ENCODE measurements at regions not wholly inside any gene's neighbourhood (a gene's known extent, or its start where the extent isn't known, plus 50 kb on each side); places are given as distances from the start of the nearest gene placed in this dataset.

DNA sequence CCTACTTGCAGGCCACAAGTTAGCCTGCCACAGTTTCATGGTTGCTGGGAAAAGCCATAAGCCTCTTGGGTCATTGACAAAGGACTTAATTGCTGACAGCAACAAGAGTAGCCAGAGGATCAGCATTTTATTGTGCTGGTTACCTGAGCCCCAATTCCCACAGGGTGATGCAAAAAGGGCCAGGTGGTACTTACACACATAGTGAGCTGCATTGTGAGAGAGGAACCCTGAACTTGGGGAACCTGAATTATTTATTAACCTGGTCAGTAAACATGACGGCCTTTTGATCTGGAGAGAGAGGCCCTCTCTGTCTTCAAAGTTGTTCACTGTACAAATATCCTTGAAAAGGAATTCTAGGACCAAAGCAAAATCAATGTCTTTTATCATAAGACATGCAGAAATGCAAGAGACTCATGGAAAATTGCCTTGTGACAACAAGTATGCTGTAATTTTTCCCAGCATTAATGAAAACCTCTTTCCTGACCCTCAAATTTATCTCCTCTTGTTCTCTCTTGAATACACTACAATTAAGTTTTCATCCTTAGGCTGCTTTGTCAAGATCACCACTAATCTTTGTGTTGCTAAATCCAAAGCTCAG is 102.9 kb upstream of the PHYHIPL start:
- TF ChIP-seq, protein P1, sequence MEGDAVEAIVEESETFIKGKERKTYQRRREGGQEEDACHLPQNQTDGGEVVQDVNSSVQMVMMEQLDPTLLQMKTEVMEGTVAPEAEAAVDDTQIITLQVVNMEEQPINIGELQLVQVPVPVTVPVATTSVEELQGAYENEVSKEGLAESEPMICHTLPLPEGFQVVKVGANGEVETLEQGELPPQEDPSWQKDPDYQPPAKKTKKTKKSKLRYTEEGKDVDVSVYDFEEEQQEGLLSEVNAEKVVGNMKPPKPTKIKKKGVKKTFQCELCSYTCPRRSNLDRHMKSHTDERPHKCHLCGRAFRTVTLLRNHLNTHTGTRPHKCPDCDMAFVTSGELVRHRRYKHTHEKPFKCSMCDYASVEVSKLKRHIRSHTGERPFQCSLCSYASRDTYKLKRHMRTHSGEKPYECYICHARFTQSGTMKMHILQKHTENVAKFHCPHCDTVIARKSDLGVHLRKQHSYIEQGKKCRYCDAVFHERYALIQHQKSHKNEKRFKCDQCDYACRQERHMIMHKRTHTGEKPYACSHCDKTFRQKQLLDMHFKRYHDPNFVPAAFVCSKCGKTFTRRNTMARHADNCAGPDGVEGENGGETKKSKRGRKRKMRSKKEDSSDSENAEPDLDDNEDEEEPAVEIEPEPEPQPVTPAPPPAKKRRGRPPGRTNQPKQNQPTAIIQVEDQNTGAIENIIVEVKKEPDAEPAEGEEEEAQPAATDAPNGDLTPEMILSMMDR (IDR thresholded peaks at IDR 0.05; ENCODE audit: insufficient read depth, low read depth, low read length), result no peak
- no peak overlapping the region for H3K4me3 ChIP-seq (ENCODE audit: low read depth, low read length)
- DNase-seq (ENCODE audit: low read depth), result no peak

DNA sequence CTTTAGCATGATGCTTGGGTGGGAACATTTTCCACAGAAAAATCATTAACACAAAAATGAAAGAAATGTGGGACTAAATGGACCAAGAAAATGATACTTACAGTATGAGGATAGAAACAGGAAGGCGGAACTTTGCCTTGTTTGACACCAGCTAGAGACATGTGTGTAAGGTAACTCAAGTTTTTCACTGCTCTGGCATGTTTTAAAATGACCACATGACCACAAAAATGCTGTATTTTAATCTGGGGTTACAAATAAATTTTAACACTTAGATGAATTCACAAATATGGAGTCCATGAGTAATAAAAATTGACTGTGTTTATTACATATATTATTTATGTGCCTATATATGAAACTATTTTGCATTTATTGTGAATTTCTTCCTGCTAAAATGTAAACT is 100.9 kb upstream of the PHYHIPL start:
- TF ChIP-seq, protein P1 (IDR thresholded peaks at IDR 0.05; ENCODE audit: insufficient read depth, low read depth, low read length), result no peak
- H3K4me3 ChIP-seq (ENCODE audit: low read depth, low read length), result no peak overlapping the region
- DNase-seq (ENCODE audit: low read depth), result no peak

DNA sequence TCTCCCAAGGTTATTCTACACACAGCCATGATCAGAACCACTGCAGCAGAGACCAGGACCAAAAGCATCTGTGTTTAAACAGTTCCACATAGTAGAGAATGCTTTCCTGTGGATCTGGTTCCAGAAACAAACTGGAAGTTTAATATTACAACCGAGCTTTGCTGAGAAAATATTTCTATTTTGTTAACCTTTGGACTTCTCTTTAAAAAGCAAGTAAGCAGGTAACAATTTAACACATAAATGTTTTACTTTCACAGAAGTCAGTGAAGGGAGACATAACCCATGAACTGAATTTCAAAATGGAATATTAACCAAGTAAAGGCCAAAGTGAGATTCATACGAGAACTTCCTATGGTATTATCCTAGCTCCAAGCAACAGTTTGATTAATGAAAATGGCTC is 98.6 kb upstream of the PHYHIPL start:
- TF ChIP-seq, protein P1 (IDR thresholded peaks at IDR 0.05; ENCODE audit: insufficient read depth, low read depth, low read length), result no peak
- DNase-seq (ENCODE audit: low read depth), result no peak
- H3K4me3 ChIP-seq (ENCODE audit: low read depth, low read length), result no peak overlapping the region

DNA sequence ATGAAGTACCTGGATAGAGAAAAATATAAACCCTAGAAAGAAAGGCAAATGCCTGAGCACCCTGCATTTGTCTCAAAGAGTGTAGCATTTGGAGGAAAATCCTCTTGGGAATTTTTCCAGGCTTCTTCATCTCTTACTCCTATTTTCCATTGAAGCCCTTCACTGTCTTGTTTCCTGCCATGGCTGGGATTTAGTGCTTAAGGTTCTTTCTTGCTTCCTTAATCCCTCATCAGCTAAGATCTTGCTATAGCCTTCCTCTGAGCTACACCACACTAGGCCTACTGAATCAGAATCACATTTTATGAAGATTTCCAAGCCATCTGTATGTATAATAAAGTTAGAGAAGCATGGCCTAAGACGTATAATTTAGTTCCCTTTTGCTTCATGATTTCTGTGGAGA is 97.5 kb upstream of the PHYHIPL start:
- no peak for DNase-seq (ENCODE audit: low read depth)
- no peak overlapping the region for H3K4me3 ChIP-seq (ENCODE audit: low read depth, low read length)
- TF ChIP-seq, protein P1 (IDR thresholded peaks at IDR 0.05; ENCODE audit: insufficient read depth, low read depth, low read length), result no peak

DNA sequence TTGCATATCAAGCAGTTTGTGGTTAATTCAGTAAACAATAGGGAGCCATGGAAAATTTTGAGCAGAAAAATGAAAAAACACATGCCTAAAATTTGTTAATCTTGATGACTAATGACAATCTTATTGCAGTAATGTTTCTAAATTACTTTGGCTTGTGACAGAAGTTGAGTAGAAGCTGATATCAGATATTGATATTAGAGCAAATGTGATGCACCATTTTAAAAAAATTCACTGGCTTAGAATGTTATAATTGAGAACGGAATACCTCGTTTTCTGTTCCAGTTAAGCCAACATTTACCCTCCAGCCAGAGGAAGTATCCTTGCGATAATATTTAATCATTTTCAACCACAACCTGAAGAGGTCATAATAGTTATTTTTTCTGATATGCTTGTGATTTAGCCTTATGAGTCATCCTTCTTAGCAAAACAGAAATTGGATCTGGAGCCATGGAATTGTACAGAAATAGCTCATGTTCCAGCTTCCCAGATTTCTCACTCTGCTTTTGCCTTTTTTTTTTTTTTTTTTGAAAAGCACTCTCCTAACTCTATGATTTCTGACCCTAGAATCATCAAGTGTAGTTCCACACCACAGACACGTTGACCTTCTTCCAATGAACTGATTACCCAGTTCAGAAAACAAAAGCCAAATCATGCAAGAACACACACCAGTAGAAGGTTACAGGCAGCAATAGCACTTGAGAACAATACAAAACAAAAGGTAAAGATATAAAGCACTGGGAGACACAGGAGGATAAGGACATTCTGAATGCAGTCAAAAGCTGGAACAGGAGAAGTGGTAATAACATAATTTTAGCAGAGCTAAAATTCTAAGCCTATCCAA is 96.8 kb upstream of the PHYHIPL start:
- H3K4me3 ChIP-seq (ENCODE audit: low read depth, low read length), result no peak overlapping the region
- DNase-seq (ENCODE audit: low read depth), result peak; percentile 74
- TF ChIP-seq, protein P1 (IDR thresholded peaks at IDR 0.05; ENCODE audit: insufficient read depth, low read depth, low read length), result no peak

DNA sequence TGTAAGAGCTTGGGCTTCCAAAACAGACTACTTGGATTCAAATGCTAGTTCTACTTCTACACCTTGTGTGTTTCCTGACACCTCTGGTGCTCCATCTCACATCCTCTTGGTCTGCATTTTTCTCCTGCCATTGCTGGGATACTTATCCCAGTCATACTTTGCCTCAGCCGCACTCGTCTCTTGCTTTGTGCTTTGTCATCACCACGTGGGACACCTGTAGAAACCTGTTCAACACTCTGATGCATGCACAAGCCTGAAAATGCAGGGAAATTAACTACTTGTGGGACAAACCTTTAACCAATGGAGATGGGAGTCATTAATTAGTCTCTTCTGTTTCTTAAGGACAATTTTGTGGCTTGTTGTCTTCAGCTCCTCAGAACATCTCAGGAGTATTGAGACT is 94.2 kb upstream of the PHYHIPL start:
- TF ChIP-seq, protein P1 (IDR thresholded peaks at IDR 0.05; ENCODE audit: insufficient read depth, low read depth, low read length), result no peak
- no peak for DNase-seq (ENCODE audit: low read depth)
- H3K4me3 ChIP-seq (ENCODE audit: low read depth, low read length), result no peak overlapping the region
